T-helper 2 cell (primary cell): ENCODE measurements at regions not wholly inside any gene's neighbourhood (a gene's known extent, or its start where the extent isn't known, plus 50 kb on each side); places are given as distances from the start of the nearest gene placed in this dataset.
"Not testable (repeated sequence)": the region's sequence is repeated elsewhere in the genome, so short reads cannot be mapped to it uniquely, and the experiment has no call there.

Experiments
- DNase-seq, 5 experiments: peaks; one replicate each; pipeline versions ENCODE4 v3.0.0 to v3.0.0-alpha.2; 2012 to 2022

GRCh38 chr5:30592833-30593232 is 600.7 kb upstream of the CDH6 start:
- DNase-seq, result no peak

GRCh38 chr5:30581198-30581935 is 612.1 kb upstream of the CDH6 start:
- DNase-seq, result no peak

GRCh38 chr5:30574761-30575160 is 618.7 kb upstream of the CDH6 start:
- no peak for DNase-seq

- no peak for DNase-seq
These were observed 621.2 kb upstream of the CDH6 start for GRCh38 chr5:30572279-30572678.

- no peak for DNase-seq
These were observed 631.7 kb upstream of the CDH6 start for GRCh38 chr5:30561771-30562170.

- no peak for DNase-seq
These were observed 641.9 kb upstream of the CDH6 start for GRCh38 chr5:30551618-30552017.

- no peak for DNase-seq
These were observed 644.7 kb upstream of the CDH6 start for GRCh38 chr5:30548580-30549305.

- no peak for DNase-seq
These were observed 653.3 kb upstream of the CDH6 start for GRCh38 chr5:30540150-30540549.

- no peak for DNase-seq
These were observed 654.4 kb upstream of the CDH6 start for GRCh38 chr5:30539004-30539634.

- no peak for DNase-seq
These were observed 668.1 kb upstream of the CDH6 start for GRCh38 chr5:30525353-30525752.

GRCh38 chr5:30524428-30524827 is 669.1 kb upstream of the CDH6 start:
- no peak for DNase-seq

GRCh38 chr5:30523061-30523460 is 670.4 kb upstream of the CDH6 start:
- no peak for DNase-seq

- DNase-seq, result no peak
These were observed 688.2 kb upstream of the CDH6 start for GRCh38 chr5:30505014-30505886.

- no peak for DNase-seq
These were observed 691.2 kb upstream of the CDH6 start for GRCh38 chr5:30502277-30502676.

GRCh38 chr5:30501065-30501464 is 692.4 kb upstream of the CDH6 start:
- no peak for DNase-seq

- no peak for DNase-seq
These were observed 693.0 kb upstream of the CDH6 start for GRCh38 chr5:30500513-30500912.

- no peak for DNase-seq
These were observed 694.1 kb upstream of the CDH6 start for GRCh38 chr5:30499402-30499801.

GRCh38 chr5:30498972-30499371 is 694.5 kb upstream of the CDH6 start:
- DNase-seq, result no peak

GRCh38 chr5:30498509-30498908 is 695.0 kb upstream of the CDH6 start:
- not testable (repeated sequence) for DNase-seq

- DNase-seq, result not testable (repeated sequence)
These were observed 699.4 kb upstream of the CDH6 start for GRCh38 chr5:30494113-30494512.

GRCh38 chr5:30479104-30479503 is 714.4 kb upstream of the CDH6 start:
- DNase-seq, result no peak

GRCh38 chr5:30475429-30475828 is 718.1 kb upstream of the CDH6 start:
- no peak for DNase-seq

- DNase-seq, result no peak
These were observed 723.8 kb upstream of the CDH6 start for GRCh38 chr5:30469691-30470090.
